IPS DF 4.7 (cell line): ENCODE measurements at regions not wholly inside any gene's neighbourhood (a gene's known extent, or its start where the extent isn't known, plus 50 kb on each side); places are given as distances from the start of the nearest gene placed in this dataset.
"Not testable (repeated sequence)": the region's sequence is repeated elsewhere in the genome, so short reads cannot be mapped to it uniquely, and the experiment has no call there.

Experiments used
- DNase-seq: peaks from one replicate; pipeline ENCODE4 v3.0.0-alpha.2; 2013; ENCODE audit warnings: low spot score; ENCODE audit errors: extremely low read depth

DNA sequence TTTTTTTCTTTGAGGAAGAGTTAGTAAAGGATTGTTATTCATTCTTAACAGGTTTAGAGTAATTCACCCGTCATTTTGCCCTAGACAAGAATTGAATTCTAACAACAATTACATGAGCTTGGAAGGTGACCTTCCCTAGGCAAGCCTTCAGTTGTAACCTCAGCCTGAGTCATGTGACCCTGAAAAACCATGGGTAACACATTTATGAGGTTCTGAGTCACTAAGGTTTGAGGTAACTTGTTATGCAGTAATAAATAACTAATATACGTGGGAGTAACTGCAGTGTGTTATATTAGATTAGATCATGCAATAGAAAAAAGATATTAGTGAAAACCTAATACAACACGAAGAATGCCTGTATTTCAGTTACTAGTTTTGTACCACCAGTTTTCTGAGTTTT, 237.6 kb upstream of the NDN start:
- no peak for DNase-seq

DNA sequence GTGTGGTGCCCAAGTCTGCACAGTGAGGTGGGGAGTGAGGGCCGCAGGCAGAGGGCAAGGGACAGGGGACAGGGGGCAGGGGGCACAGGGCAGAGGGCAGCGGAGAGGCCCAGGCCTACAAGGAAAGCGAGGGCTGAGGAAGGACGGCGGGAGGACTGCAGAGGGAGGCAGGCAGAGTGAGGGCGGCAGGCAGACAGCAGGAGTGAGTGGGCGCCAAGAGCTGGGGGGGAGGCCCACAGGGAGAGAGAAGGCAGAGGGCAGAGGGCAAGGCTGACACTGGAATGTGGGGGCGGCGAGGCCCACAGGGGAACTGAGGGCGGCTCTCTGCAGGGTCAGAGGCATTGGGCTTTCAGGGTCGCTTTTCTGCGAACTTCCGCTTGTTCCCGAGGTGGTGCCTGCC, 267.8 kb upstream of the NDN start:
- no peak for DNase-seq

DNA sequence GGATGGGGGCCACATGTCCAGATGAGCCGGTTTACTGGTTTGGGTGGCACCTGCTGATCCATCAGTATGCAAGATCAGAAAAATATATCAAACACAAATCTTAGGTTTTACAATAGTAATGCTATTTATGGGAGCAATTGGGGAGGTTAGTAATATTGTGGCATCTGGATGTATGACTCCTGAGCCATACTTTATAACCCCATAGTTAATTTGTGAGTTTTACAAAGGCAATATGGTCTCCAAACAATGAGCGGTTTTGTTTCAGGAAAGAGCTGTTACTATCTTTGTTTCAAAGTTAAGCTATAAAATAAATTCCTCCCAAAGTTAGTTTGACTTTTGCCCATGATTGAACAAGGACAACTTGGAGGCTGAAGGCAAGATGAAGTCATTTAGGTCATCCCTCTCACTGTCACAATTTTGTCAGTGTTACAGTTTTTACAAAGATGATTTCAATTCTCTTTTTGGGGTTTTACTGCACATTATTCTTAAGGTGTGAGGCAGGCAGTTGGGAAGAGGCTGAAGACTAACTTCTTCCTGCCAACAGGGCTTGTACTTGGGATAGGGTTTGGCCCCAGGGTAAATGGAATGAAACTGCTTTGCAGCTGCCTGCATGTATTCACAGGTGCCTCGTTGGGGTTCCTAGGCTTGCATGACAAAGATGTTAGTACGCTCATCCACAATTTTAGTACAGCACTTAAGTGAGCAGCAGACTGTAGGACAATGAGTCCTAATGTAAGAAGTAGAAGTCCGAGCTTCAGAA, 296.6 kb upstream of the NDN start:
- DNase-seq, result no peak

DNA sequence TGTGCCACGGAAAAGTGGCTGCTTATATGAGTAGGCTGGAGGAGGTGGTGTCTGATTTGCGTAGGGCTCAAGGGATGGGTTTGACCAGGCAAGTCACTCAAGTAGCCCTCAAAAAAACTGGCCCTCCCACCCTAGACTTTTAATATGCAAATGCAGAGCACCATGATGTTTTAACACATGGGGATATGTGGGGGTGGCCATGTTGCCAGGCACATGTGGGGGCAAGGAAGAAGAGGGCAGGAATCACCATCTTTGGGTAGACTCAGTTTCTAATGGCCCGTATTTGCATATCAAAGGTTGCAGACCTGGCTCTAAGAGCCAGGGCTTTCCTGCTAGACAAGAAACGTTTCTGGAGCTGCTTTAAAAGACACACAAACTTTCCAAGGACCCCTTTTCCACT, 307.2 kb upstream of the NDN start:
- DNase-seq, result no peak

DNA sequence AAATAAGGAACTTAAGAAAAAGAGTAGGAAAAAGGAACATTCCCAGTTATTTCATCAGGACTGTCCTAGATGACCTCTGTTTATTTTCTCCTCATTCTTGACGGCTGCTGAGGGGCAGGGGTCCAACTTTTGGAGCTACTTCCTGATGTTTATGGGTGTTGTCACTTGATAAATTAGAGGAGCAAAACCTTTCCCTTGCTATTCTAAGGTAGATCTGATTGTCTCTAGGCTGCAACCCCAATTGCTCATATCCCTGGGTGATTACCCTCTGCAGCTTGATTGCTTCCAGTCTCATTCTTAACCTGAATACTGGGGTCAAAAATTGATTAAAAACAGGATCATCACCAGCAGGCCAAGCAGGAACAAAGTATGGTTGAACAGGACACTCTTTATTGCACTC, 311.0 kb upstream of the NDN start:
- DNase-seq, result no peak

DNA sequence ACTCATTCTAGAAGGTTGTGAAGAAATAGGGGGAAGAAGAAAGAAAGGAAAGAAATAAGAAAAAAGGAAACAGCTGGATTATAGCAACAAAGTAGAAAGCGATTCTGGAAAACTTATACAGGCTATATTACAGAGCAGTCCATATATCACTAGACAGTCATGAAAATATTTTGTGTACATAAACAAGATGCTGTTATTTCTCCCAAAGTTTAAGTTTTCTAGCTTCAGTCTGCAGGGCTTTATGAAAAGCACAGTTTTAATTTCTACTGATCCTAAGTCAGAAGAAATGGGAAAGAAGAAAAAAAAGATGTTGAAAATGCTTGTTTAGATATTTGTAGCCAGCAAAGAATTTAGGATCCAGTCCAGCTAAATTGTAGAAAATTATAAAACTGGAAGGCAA, 321.4 kb upstream of the NDN start:
- DNase-seq, result no peak

DNA sequence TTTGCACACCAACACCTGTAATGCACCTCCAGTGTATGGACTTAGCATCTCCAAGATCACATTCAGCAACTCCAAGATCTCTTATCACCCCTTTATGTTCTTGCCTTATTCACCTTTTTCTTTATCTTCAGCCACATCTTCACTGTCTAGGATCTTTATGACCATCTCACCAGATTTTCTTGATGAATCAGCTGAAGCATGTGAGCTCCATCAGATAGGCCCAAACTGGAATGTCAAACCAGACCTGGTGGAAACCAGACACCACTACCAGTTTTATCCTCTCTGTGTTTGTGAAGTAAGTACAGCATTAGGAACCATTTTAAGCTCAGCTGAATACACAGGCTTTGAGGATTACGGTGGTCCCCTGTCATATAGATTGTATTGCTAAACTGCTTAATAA, 330.4 kb upstream of the NDN start:
- DNase-seq, result no peak

DNA sequence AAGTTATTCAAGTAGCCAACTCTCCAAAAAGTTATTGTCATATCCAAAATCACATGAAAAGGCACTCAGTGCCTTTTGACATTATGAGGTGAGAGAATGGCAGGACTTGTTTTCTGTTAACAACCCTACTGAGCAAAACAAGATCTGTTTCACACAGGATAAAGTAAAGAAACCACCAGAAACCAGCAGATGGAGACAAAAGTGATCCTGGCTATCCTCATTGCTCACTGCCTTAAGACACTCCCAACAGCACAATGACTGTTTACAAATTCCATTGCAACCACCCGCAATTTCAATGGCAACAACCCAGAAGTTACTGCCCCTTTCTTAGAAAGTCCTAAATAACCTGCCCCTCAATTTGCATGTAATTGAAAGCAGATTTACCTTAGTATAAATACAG, 352.6 kb upstream of the NDN start:
- no peak for DNase-seq

DNA sequence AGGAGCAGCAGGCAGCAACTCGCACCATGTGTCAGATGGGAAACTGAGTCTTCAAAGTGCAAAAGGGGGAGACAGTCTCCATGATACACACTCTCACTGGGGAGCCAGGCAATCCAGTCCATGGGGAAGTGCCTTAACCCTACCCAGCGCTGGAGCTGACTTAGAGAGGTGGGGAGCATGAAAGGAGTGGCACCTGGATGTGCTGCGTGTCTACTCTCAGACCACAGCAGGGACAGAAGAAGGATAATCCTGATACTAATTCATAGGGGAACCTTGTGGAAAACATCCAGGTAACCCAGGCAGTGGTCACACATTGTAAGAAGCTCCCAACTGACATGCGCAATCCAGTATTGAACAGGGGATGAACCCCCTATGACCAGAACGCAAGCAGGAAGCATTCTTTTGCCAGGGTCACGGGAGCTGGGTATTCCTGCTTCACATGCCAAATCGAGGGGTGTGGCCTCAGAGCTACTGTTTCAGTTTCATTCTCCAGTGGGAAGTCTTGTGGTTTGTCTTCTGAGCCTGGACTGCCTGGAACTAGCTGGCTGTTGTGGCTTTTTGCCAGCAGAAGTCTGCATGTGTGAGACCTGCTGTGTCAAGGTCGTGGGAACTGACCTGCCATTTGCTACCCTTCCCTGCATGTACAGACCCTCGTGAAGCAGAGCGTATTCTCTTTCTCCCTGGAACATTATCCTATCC, 367.6 kb upstream of the NDN start:
- DNase-seq, result no peak

DNA sequence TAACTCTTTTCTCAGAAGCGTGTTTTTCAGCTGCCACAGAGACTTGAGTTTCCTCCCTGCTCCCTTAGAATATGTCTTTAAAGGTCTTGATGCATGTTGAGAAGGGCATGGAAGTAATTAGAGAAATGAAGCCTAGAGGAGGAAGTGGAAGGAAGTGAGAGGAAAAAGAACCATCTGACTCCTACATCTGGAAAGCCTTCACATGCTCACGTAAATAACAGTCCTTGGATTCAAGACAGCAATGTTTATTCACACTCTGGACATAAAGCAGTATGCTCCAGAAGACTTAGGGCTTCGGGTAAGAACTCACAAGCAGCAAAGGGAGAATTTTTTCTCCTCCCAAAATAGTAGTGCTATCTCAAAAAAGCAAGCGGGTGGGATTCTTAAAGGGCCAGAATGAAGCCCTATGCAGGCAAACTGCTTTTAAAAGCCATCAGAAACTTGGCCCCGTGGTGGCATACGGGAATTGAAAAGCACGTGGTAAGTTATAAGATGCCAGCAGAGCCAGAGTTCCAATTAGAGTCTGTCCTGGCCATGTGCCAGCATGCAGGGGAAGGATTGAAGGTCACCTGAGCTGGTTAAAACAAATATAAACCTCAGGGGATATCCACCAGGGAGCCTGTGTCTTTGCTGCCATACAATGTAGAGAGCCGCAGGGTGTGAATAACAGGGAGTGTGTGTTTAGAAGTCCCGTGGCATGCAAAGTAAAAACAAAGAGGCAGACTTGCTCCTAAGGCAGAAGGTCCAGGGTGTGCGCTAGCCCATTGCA, 380.8 kb upstream of the NDN start:
- no peak for DNase-seq

DNA sequence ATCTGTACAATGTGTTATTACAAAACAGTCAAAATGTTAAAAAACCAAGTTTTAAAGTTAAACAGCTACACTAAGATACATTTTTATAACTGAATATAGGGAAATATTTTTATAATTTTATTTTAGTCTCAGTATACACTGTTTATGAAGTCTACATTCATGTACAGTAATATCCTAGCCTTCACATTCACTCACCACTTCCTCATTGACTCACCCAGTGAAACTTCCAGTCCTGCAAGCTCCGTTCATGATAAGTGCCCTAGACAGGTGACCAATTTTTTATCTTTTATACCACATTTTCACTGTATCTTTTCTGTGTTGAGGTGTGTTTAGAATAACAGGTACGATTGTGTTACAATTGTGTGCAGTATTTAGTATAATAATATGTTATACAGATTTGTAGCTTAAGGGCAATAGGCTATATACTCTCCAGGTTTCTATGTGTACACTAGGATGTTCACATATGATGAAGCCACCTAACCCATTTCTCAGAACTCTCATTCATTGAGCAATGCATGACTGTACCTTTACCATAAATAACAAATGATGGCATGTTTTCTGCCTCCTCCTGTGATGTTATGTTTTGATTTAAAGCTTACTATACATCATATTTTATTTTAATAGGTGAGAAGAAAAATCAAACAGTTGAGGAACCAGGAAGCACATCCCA, 388.4 kb upstream of the NDN start:
- no peak for DNase-seq

DNA sequence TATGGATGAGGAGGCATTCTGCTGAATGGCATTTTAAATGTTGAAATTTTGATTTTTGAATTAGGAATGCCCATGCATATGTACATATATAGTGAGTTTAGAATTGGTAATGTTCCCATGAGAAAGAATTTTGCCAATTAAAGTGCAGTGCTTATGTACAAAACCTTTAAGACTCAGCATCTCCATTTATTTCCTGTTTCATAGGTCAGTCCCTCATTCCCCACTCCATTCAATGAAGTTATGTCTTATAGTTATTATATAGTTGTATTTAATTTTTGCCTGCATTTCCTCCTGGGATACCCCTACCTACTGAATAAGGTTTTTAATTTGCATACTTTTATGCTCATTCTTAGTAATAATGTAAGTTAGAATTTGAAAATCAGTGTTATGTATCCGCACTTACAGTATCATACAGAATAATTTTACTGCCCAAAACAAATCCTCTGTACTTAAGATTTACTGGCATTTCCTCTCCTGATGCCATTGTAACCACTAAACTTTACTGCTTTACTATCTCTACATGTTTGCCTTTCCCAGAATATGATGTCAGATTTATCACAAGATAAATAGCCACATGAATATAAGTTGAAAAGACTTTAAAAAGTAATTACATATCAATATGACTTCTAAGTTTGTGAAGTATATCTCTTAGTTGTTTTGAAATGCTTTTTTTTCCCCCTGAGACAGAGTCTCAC, 389.1 kb upstream of the NDN start:
- no peak for DNase-seq

DNA sequence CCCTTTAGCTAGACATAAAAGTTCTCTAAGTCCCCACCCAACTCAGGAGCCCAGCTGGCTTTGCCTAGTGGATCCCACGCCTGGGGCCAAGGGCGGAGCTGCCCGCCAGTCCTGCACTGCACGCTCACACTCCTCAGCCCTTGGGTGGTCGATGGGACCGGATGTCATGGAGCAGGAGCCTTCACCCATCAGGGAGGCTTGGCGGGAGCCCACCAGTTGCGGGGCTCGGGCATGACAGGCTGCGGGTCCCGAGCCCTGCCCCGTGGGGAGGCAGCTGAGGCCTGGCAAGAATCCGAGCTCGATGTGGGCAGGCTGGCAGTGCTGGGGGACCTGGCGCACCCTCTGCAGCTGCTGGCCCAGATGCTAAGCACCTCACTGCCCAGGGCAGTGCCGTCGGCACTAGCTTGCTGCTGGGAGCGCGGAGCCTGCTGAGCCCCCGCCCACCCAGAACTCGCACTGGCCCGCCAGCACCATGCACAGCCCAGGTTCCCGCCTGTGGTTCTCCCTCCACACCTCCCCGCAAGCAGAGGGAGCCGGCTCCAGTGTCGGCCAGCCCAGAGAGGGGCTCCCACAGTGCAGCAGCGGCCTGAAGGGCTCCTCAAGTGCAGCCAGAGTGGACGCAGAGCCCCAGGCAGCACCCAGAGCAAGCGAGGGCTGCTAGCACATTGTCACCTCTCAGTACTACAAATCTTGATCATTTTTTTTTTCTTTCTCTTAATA, 391.4 kb upstream of the NDN start:
- DNase-seq, result no peak

DNA sequence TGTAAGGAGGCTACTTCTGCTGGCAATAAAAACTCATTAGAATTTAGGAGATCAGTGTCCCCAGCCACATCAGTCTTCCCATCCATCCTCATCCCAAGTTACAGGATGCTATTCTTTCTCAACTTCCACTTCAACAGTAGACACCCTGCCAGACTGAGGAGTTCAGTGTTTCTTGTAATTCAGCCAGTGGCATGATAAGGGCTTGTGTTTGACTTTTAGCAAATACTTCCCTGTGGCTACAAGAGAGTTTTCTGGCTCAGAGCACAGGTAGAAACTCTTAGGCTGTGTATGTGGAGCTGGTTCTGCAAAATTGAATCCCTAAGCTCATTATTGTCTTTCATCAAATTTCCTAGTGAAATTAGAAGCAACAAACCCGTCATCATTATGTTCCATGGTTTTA, 401.8 kb upstream of the NDN start:
- DNase-seq, result not testable (repeated sequence)

DNA sequence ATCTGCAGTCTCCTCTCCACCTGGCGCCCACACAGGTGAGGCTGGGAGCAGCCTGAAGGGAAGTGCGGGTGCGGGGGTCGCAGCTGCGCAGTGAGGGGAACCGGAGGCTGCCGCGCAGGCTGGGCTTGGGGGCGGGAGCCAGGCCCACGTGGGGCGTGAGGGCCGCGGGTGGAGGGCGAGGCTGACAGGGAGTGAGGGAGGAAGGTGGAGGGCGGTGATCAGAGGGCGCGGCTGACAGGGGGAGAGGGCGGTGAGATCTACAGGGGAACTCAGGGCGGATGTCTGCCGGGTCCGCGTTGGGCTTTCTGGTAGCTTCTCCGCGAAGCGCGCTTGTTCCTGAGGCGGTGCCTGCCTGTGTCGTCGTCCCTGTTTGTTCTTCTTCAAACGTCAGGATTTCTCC, 414.4 kb upstream of the NDN start:
- DNase-seq, result not testable (repeated sequence)

DNA sequence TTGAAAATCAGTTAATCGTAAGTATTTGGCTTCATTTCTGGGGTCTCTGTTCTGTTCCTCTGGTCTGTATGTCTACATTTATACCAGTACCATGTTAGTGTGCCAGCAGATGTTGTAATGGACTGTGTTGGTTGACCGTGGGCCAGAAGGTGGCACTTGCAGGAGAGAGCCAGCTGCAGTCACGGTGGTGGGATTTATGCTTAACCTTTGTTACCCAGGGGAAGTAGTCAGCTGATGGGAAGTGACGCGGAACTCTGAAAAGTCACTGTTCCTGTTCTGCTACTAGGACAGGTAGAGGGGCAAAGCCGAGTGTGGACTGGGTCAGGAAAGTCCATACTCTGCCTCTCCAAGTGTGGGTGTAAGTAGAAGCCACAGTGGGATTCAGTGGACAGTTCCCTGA, 420.4 kb upstream of the NDN start:
- not testable (repeated sequence) for DNase-seq

DNA sequence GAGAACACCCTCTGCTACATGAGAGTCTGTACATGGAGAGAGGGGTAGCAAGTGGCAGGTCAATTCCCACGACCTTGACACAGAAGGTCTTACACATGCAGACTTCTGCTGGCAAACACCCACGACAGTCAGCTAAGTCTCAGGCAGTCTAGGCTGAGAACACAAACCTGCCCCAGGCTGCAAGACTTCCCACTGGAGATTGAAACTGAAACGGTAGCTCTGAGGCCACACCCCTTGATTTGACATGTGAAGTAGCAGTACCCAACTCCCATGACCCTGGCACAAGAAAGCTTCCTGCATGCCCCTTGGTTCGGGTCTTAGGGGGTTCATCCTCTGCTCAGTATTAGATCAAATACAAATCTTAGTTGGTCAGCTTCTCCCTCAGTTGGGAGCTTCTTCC, 420.8 kb upstream of the NDN start:
- DNase-seq, result not testable (repeated sequence)

DNA sequence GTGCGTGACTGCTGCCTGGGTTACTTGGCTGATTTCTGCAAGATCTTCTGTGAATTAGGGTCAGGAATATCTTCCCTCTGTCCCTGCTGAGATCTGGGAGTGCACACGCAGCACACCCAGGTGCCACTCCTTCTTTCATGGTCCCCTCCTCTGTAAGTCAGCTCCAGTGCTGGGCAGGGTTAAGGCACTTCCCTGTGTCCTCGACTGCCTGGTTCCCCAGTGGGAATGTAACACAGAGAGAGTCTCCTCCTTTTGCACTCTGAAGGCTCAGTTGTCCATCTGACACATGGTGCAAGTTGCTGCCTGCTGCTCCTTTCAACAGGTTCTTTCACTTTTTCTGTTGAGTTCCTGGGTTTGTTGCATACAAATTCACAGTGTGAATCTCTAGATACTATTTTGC, 421.2 kb upstream of the NDN start:
- not testable (repeated sequence) for DNase-seq

DNA sequence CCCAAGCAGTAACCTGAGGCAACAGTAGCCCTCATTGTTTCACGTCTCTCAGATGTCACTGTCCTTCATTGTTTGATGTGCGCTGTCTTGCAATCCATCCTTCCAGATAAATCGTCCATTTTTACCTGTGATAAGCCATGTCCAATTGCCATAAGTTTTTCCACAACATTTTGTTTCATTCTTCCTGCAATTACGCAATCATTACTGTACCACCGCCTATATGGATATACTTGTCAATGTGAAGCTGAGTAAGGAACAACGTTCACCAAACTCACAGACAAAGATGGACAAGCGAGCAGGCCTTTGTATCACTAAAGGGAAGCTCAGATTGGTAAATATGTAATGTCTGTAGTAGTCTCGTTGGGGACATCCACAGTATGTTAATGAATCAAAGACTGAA, 452.5 kb upstream of the NDN start:
- not testable (repeated sequence) for DNase-seq

DNA sequence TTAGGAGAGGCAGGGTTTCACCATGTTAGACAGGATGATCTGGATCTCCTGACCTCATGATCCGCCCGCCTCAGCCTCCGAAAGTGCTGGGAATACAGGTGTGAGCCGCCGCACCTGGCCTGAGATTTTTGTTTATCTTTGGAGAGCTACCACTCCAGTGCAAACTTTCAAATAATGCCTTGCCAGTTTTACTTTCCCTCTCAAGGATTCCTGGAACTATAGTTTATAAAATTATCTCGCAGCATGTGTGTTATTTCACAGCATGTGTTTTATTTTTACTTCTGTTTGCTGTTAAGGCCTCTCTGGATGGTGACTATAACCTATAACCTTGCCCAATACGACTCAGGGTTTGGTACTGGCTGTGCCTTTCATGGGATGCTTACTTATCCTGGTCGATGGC, 458.0 kb upstream of the NDN start:
- DNase-seq, result not testable (repeated sequence)

DNA sequence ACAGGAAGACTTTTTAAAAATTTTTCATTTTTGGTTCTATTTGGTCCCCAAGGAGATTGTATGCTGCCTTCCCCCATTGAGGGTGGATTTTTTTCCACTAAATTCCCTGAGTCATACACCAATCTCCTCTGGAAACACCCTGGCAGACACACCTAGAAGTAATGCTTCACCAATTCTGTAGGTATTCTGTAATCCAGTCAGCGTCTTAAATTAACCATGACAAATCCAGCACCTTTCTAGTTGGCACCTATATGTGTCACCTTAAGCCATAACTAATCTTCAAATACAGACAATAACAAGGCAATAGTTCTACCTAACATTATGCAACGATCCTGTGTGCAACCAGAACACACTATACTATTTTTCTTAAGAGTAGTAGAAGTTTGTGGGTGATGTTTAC, 459.1 kb upstream of the NDN start:
- no peak for DNase-seq
